NCI-H2227 (cell line): ENCODE measurements at regions not wholly inside any gene's neighbourhood (a gene's known extent, or its start where the extent isn't known, plus 50 kb on each side); places are given as distances from the start of the nearest gene placed in this dataset.
"Not testable (repeated sequence)": the region's sequence is repeated elsewhere in the genome, so short reads cannot be mapped to it uniquely, and the experiment has no call there.

ENCODE experiments used
- DNase-seq: peaks from one replicate; lab custom pipeline; 2025; ENCODE audit not compliant: unreplicated experiment; lab: John Stamatoyannopoulos, UW

GRCh38 chr16:29311461-29312344 is 94.8 kb downstream of the NPIPB11 start:
- DNase-seq: no peak

GRCh38 chr16:29310852-29311314 is 95.6 kb downstream of the NPIPB11 start:
- no peak for DNase-seq

DNA sequence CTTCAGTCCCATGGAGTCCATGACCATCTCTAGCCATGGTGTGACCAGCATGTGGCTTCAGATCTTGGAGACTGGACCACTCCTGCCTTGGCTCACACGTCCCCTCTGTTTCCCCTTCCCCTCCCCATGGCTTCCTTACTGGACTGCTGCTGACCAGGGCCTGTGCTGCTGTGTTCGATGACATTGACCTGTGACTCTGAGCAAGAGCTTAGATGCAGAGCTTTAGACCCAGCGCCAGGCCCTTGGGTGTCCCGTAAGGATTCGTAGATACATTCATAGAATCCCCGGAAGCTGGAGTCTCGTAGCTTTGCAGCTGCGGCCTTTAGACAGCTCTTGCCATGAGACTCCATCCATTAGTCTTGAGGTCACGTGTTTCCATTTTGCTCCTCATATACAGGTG is 96.3 kb downstream of the NPIPB11 start:
- DNase-seq: not testable (repeated sequence)

- not testable (repeated sequence) for DNase-seq
Observed at GRCh38 chr16:29309601-29310000, 96.9 kb downstream of the NPIPB11 start.

GRCh38 chr16:29308644-29309546 is 97.6 kb downstream of the NPIPB11 start:
- no peak for DNase-seq

- DNase-seq: no peak
Observed at GRCh38 chr16:29307598-29308507, 98.7 kb downstream of the NPIPB11 start.

DNA sequence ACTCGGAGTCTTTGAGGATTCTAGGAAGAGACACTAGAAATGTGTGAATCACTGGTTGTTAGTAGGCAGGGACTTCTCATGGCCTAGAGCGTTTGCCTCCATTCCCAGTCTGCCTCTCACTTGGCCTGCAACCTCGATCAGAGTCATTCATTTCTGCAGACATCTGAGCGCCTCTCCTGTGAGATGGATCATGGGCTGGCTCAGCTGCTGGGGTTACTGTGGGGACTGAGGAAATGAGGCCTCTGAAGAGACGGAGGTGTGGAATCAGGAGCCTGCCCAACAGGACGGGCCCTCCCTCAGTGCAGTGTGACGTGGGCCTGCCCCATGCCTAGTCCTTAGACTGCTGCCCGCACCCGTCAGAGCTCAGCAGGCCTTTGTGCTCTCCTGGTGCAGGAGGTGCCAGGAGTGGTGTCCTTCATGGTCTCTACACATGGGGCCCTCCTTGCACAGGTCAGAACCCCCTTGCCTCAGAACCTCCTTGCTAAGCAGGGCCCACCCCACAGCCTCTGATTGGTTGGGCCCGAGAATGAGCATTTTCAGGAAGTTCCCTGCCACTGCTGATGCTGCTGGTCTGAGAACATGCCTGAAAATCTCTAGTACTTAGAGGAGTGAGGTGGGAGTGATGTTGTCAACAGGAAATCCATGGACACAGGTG is 99.4 kb downstream of the NPIPB11 start:
- DNase-seq: no peak

DNA sequence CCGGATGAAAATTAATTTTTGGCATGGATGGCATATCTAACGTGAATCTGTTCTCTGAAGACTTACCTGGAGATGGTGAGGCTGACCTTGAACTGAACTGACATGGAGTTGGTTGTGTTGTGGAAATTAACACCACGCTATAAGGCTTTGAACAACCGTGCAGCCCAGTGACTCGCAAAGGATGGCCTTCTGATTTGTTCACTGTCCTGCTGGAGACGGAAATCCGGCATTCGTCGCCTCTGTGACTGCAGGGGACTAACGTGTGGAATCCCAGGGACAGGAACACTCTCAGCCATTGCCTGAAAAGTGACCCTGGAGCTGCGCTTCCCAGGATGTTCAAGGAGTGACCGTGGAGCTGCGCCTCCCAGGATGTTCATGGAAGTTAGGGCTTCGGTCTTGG is 100.3 kb downstream of the NPIPB11 start:
- DNase-seq: no peak

DNA sequence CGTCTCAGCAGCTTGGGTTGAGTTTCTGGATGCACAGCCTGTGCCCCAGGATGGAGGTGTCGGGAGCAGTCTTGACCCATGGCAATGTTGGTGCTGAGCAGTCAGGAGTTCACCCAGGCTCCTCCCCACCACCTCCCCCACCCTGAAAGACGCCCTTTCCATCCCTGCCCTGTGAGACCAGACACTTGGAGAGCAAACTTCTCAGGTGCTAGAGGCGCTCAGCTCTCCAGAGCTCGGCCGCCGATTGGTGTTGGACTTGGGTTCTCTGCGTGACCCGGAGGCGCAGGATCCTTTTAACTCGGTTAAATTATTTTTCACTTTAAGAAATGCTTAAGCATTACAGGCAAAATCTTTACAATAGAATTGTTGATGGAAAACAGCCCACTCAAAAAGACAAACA is 101.5 kb downstream of the NPIPB11 start:
- DNase-seq: not testable (repeated sequence)

- no peak for DNase-seq
Observed at GRCh38 chr16:29304251-29304650, 102.3 kb downstream of the NPIPB11 start.

- DNase-seq: no peak
Observed at GRCh38 chr16:29303520-29303919, 103.0 kb downstream of the NPIPB11 start.

GRCh38 chr16:29302976-29303375 is 103.5 kb downstream of the NPIPB11 start:
- no peak for DNase-seq

- not testable (repeated sequence) for DNase-seq
Observed at GRCh38 chr16:29302433-29302832, 104.1 kb downstream of the NPIPB11 start.

GRCh38 chr16:29301662-29302285 is 104.7 kb downstream of the NPIPB11 start:
- not testable (repeated sequence) for DNase-seq

GRCh38 chr16:29300541-29301535 is 105.7 kb downstream of the NPIPB11 start:
- not testable (repeated sequence) for DNase-seq

GRCh38 chr16:29300030-29300491 is 106.5 kb downstream of the NPIPB11 start:
- not testable (repeated sequence) for DNase-seq

- not testable (repeated sequence) for DNase-seq
Observed at GRCh38 chr16:29298997-29299396, 107.5 kb downstream of the NPIPB11 start.

DNA sequence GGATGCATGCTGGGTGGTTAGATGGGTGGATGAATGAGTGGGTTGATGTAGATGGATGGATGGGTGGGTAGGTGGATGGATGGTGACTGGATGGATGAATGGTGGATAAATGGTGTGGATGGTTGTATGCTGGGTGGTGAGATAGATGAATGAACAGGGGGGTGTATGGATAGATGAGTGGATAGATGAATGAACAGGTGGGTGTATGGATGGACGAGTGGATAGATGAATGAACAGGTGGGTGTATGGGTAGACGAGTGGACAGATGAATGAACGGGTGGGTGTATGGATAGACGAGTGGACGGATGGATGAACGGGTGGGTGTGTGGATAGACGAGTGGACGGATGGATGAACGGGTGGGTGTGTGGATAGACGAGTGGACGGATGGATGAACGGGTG is 108.2 kb downstream of the NPIPB11 start:
- DNase-seq: not testable (repeated sequence)
